GM12878 (cell line): ENCODE measurements at regions not wholly inside any gene's neighbourhood (a gene's known extent, or its start where the extent isn't known, plus 50 kb on each side); places are given as distances from the start of the nearest gene placed in this dataset.

ENCODE experiments used
- ATAC-seq: fragments of 200-7000 bp; cut with Tn5 transposase; 3 replicates; pipeline ENCODE4 v1.9.1; 2020; ENCODE audit warnings: mild to moderate bottlenecking, moderate library complexity
- BruUV-seq: library from RNA; stranded (reverse); fragments of 400-500 nt; replicated peaks from 2 replicates; lab custom pipeline; 2021; lab: Mats Ljungman, UMichigan
- CTCF ChIA-PET: fragments of 300-600 bp; sonication (Branson Sonifier 250); formaldehyde crosslinking; extraction: SDS; loops from one replicate; lab custom pipeline; 2021; ENCODE audit warnings: inconsistent platforms; lab: Yijun Ruan, JAX
- POLR2A ChIA-PET: fragments of 350-600 bp; formaldehyde crosslinking; extraction: SDS; loops from one replicate; lab custom pipeline; 2021; ENCODE audit warnings: inconsistent platforms; lab: Charles Lee
- RAD21 ChIA-PET: fragments of 300-600 bp; sonication (Branson Sonifier 250); formaldehyde crosslinking; loops from one replicate; lab custom pipeline; 2023; ENCODE audit warnings: antibody characterized with exemption; ENCODE audit not compliant: unreplicated experiment; lab: Charles Lee
- SMC1A ChIA-PET: fragments of 300-600 bp; sonication (Branson Sonifier 250); formaldehyde crosslinking; loops from one replicate; lab custom pipeline; 2023; ENCODE audit not compliant: unreplicated experiment, uncharacterized antibody; lab: Charles Lee
- DNase-seq: peaks from one replicate; pipeline ENCODE4 v3.0.0-alpha.2; 2011; ENCODE audit warnings: low read depth, low spot score
- FAIRE-seq: peaks from 3 replicates; lab custom pipeline; 2011; peaks lifted over from hg19 to GRCh38; lab: Jason Lieb, UNC
- H2AFZ ChIP-seq: 2 replicates; pipeline ENCODE4 v1.6.0; 2011; ENCODE audit warnings: low read depth, low read length, control low read depth; ENCODE audit not compliant: control insufficient read depth
- H3K27ac ChIP-seq: 2 replicates; pipeline ENCODE4 v1.5.1; 2011; ENCODE audit warnings: control low read depth; ENCODE audit not compliant: control insufficient read depth, insufficient read depth
- H3K27me3 ChIP-seq, 2 experiments: replicated peaks in 1 of 2; 2 replicates each; pipeline versions ENCODE4 v1.6.0 to v1.6.1; 2011; ENCODE audit warnings: low read length in 1 of 2; ENCODE audit not compliant: control insufficient read depth in 2 of 2, insufficient read depth in 2 of 2
- H3K36me3 ChIP-seq, 2 experiments: 2 replicates each; pipeline ENCODE4 v1.5.1; 2011; ENCODE audit warnings: low read length in 1 of 2; ENCODE audit not compliant: control insufficient read depth in 2 of 2, insufficient read depth in 2 of 2
- H3K4me1 ChIP-seq: 2 replicates; pipeline ENCODE4 v1.6.1; 2011; ENCODE audit warnings: mild to moderate bottlenecking, low read length, moderate library complexity, mixed read lengths; ENCODE audit not compliant: control insufficient read depth, insufficient read depth
- H3K4me2 ChIP-seq: 2 replicates; pipeline ENCODE4 v1.6.0; 2011; ENCODE audit warnings: control low read depth; ENCODE audit not compliant: control insufficient read depth, insufficient read depth
- H3K4me3 ChIP-seq: fragments of 200-600 bp; sonication (generic); 2 replicates; pipeline ENCODE4 v1.5.1; 2016
- H3K79me2 ChIP-seq: 2 replicates; pipeline ENCODE4 v1.6.0; 2011; ENCODE audit warnings: low read length; ENCODE audit not compliant: control insufficient read depth, insufficient read depth
- H3K9ac ChIP-seq: 2 replicates; pipeline ENCODE4 v1.8.0; 2011; ENCODE audit warnings: low read length, control low read depth, mixed read lengths; ENCODE audit not compliant: control insufficient read depth, insufficient read depth
- H3K9me3 ChIP-seq: replicated peaks from 3 replicates; pipeline ENCODE4 v1.5.1; 2011; ENCODE audit warnings: mild to moderate bottlenecking, low read length; ENCODE audit not compliant: control insufficient read depth, insufficient read depth
- H4K20me1 ChIP-seq: 2 replicates; pipeline ENCODE4 v1.6.0; 2011; ENCODE audit not compliant: control insufficient read depth, insufficient read depth
- CREB1 ChIP-seq: IDR thresholded peaks from 2 replicates; pipeline ENCODE4 v1.6.1; 2012; ENCODE audit warnings: low read depth, mild to moderate bottlenecking, inconsistent platforms
- KLF5 ChIP-seq: fragments of 450-650 bp; IDR thresholded peaks from 2 replicates; pipeline ENCODE4 v1.6.1; 2014; ENCODE audit warnings: mild to moderate bottlenecking; ENCODE audit not compliant: partially characterized antibody
- MTA3 ChIP-seq: IDR thresholded peaks from 2 replicates; pipeline ENCODE4 v1.6.1; 2012; ENCODE audit warnings: low read length, inconsistent platforms, borderline replicate concordance
- NFYB ChIP-seq: IDR thresholded peaks from 2 replicates; pipeline ENCODE4 v1.6.1; 2011; ENCODE audit warnings: low read depth, mild to moderate bottlenecking, low read length, improper control_type of control experiment, moderate library complexity; ENCODE audit not compliant: insufficient read depth
- PAX5 ChIP-seq: IDR thresholded peaks from 2 replicates; pipeline ENCODE4 v1.6.1; 2011; ENCODE audit warnings: low read depth, low read length, borderline replicate concordance
- POLR2AphosphoS2 ChIP-seq: IDR thresholded peaks from 2 replicates; pipeline ENCODE4 v1.6.1; 2011; ENCODE audit warnings: low read depth, mild to moderate bottlenecking, low read length, improper control_type of control experiment, moderate library complexity
- RFX5 ChIP-seq: IDR thresholded peaks from 2 replicates; pipeline ENCODE4 v1.6.1; 2011; ENCODE audit warnings: low read depth, low read length, improper control_type of control experiment
- ZNF24 ChIP-seq: fragments of 450-650 bp; IDR thresholded peaks from 2 replicates; pipeline ENCODE4 v1.6.1; 2017; ENCODE audit warnings: antibody characterized with exemption, mild to moderate bottlenecking
- ZNF384 ChIP-seq: IDR thresholded peaks from 2 replicates; pipeline ENCODE4 v1.6.1; 2012; ENCODE audit warnings: low read depth, mild to moderate bottlenecking, low read length, improper control_type of control experiment, borderline replicate concordance
- WGBS: methylation state at CpG from one replicate; pipeline ENCODE4 v1.1.6; 2016; ENCODE audit warnings: low lambda C conversion rate; ENCODE audit not compliant: insufficient replicate concordance, insufficient coverage; ENCODE audit errors: missing lambda C conversion rate; 5-methylcytosine and 5-hydroxymethylcytosine counted together
- in situ Hi-C: fragments of 300-500 bp; cut with MboI; formaldehyde crosslinking; loops from 9 replicates; pipeline ENCODE4 v1.14.3; 2018; ENCODE audit warnings: mixed read lengths
- intact Hi-C: fragments of 100-400 bp; cut with micrococcal nuclease; formaldehyde crosslinking; loops from one replicate; pipeline ENCODE4 v1.14.2; 2022; ENCODE audit not compliant: unreplicated experiment
- TF ChIP-seq, protein P1 (sequence below): fragments of 450-650 bp; IDR thresholded peaks from 2 replicates; pipeline ENCODE4 v1.6.1; 2016; ENCODE audit warnings: mild to moderate bottlenecking
- TF ChIP-seq, protein P2 (sequence below): fragments of 450-650 bp; IDR thresholded peaks from 2 replicates; pipeline ENCODE4 v1.6.1; 2017; ENCODE audit warnings: antibody characterized with exemption, mild to moderate bottlenecking, moderate library complexity

DNA sequence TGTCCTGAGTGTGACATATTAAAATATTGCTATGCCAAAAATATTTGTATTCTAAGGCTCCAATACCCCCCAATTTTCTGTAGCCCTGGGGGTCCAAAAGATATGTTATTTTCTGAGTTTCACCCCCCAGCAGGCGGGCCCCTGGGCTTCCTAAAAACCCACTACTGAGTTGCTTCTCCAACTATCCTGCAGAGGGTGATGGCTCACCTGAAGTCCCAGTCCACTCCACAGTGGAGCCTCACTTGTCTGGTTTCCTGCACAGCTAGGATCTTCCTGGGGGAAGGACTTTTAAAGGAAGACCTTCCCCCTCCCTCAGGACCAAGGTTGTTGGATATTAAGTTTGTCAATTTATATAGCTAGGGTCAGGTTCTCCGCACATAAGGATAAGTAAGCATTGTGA is 1181.4 kb downstream of the ROBO2 start:
- ChIA-PET RAD21 (interaction anchor here (1.5 kb wide), 1 partner anchor 424 kb away, joined by 5 read pairs; no protein-coding TSS in a partner anchor), POLR2A (no interaction called here), SMC1A (interaction anchor here (1.7 kb wide), 1 partner anchor 9 kb away, joined by 8 read pairs; no protein-coding TSS in a partner anchor), CTCF (no interaction called here)
- Histone ChIP-seq H3K27ac (no peak overlapping the region), H3K4me3 (no peak overlapping the region), H3K36me3 (no peaks in the 10 kb centered on the region), H2AFZ (no peak overlapping the region), H3K9ac (no peak overlapping the region), H3K4me2 (no peak overlapping the region), H4K20me1 (no peaks in the 10 kb centered on the region), H3K79me2 (no peaks in the 10 kb centered on the region), H3K27me3 (no peaks in the 10 kb centered on the region; a peak in 1 of 4 replicates), H3K4me1 (no peaks in the 10 kb centered on the region), H3K9me3 (no peaks in the 10 kb centered on the region)
- DNase-seq (no peak), ATAC-seq (no peak), FAIRE-seq (no peak)
- TF ChIP-seq RFX5 (no peak), POLR2AphosphoS2 (no peak), NFYB (no peak), PAX5 (no peak), KLF5 (no peak), ZNF384 (no peak), ZNF24 (no peak), CREB1 (no peak), MTA3 (no peak)
- TF ChIP-seq, protein P1, sequence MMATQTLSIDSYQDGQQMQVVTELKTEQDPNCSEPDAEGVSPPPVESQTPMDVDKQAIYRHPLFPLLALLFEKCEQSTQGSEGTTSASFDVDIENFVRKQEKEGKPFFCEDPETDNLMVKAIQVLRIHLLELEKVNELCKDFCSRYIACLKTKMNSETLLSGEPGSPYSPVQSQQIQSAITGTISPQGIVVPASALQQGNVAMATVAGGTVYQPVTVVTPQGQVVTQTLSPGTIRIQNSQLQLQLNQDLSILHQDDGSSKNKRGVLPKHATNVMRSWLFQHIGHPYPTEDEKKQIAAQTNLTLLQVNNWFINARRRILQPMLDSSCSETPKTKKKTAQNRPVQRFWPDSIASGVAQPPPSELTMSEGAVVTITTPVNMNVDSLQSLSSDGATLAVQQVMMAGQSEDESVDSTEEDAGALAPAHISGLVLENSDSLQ = no peak
- TF ChIP-seq, protein P2, sequence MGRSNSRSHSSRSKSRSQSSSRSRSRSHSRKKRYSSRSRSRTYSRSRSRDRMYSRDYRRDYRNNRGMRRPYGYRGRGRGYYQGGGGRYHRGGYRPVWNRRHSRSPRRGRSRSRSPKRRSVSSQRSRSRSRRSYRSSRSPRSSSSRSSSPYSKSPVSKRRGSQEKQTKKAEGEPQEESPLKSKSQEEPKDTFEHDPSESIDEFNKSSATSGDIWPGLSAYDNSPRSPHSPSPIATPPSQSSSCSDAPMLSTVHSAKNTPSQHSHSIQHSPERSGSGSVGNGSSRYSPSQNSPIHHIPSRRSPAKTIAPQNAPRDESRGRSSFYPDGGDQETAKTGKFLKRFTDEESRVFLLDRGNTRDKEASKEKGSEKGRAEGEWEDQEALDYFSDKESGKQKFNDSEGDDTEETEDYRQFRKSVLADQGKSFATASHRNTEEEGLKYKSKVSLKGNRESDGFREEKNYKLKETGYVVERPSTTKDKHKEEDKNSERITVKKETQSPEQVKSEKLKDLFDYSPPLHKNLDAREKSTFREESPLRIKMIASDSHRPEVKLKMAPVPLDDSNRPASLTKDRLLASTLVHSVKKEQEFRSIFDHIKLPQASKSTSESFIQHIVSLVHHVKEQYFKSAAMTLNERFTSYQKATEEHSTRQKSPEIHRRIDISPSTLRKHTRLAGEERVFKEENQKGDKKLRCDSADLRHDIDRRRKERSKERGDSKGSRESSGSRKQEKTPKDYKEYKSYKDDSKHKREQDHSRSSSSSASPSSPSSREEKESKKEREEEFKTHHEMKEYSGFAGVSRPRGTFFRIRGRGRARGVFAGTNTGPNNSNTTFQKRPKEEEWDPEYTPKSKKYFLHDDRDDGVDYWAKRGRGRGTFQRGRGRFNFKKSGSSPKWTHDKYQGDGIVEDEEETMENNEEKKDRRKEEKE = no peak
- WGBS = 38% methylated on average over 2 of the region's 2 CpGs
- in situ Hi-C loops (no loop called here), intact Hi-C loops (no loop called here)
- BruUV-seq = no TSS peak
